HepG2 (cell line): ENCODE measurements at regions not wholly inside any gene's neighbourhood (a gene's known extent, or its start where the extent isn't known, plus 50 kb on each side); places are given as distances from the start of the nearest gene placed in this dataset.

ENCODE experiments used
- ATAC-seq: fragments of 200-7000 bp; cut with Tn5 transposase; 3 replicates; pipeline ENCODE4 v1.9.1; 2020; ENCODE audit warnings: mild to moderate bottlenecking, moderate library complexity
- BruUV-seq: library from RNA; stranded (reverse); fragments of 400-500 nt; replicated peaks from 2 replicates; lab custom pipeline; 2021; lab: Mats Ljungman, UMichigan
- CTCF ChIA-PET: fragments of 300-600 bp; formaldehyde crosslinking; extraction: SDS; loops from one replicate; lab custom pipeline; 2021; ENCODE audit warnings: low total read pairs, inconsistent platforms, low intra/inter-chr PET ratio; lab: Yijun Ruan, JAX
- POLR2A ChIA-PET: fragments of 350-600 bp; sonication (Branson Sonifier 250); formaldehyde crosslinking; loops from one replicate; lab custom pipeline; 2020; ENCODE audit warnings: antibody characterized with exemption, inconsistent platforms; lab: Yijun Ruan, JAX
- DNase-seq: peaks from one replicate; pipeline ENCODE4 v3.0.0-alpha.2; 2015; ENCODE audit warnings: low spot score
- FAIRE-seq: peaks from 3 replicates; lab custom pipeline; 2011; peaks lifted over from hg19 to GRCh38; lab: Jason Lieb, UNC
- H2AFZ ChIP-seq: one replicate; pipeline ENCODE4 v1.6.1; 2011; ENCODE audit warnings: low read length, inconsistent platforms
- H3K27ac ChIP-seq: fragments of 300-600 bp; 3 replicates; pipeline ENCODE4 v1.8.0; 2011; ENCODE audit warnings: mixed run types, mild to moderate bottlenecking, mixed read lengths, low read length, inconsistent platforms; ENCODE audit not compliant: insufficient read depth; ENCODE audit errors: extremely low read length
- H3K27me3 ChIP-seq, 2 experiments: fragments of 200-600 bp in 1 of 2; 2 replicates in 1 of 2; 3 replicates in 1 of 2; pipeline versions ENCODE4 v1.6.0 to v1.8.0; 2011; ENCODE audit warnings: low read length in 2 of 2, mild to moderate bottlenecking in 2 of 2, moderate library complexity in 2 of 2, inconsistent platforms in 1 of 2; ENCODE audit not compliant: insufficient read depth in 2 of 2, control insufficient read depth in 1 of 2
- H3K36me3 ChIP-seq, 2 experiments: fragments of 200-600 bp in 1 of 2; replicated peaks in 1 of 2; 2 replicates in 1 of 2; 3 replicates in 1 of 2; pipeline versions ENCODE4 v1.5.1 to v1.8.0; 2011; ENCODE audit warnings: low read length in 2 of 2, inconsistent platforms in 1 of 2; ENCODE audit not compliant: insufficient read depth in 2 of 2, control insufficient read depth in 1 of 2
- H3K4me1 ChIP-seq: 2 replicates; pipeline ENCODE4 v1.5.1; 2012; ENCODE audit warnings: low read length, inconsistent platforms; ENCODE audit not compliant: insufficient read depth
- H3K4me2 ChIP-seq: 2 replicates; pipeline ENCODE4 v1.6.0; 2011; ENCODE audit warnings: low read depth, low read length, inconsistent platforms
- H3K4me3 ChIP-seq, 3 experiments: fragments of 200-600 bp in 1 of 3; sonication (generic), shearing (Covaris generic) in 1 of 3; replicated peaks in 1 of 3; 2 replicates each; pipeline ENCODE4 v1.5.1; 2011 to 2016; ENCODE audit warnings: low read length in 3 of 3, inconsistent platforms in 2 of 3, low read depth in 2 of 3, mild to moderate bottlenecking in 2 of 3, control low read depth in 1 of 3, mixed read lengths in 1 of 3; ENCODE audit not compliant: insufficient read depth in 1 of 3
- H3K79me2 ChIP-seq: one replicate; pipeline ENCODE4 v1.6.1; 2011; ENCODE audit warnings: low read length, inconsistent platforms; ENCODE audit not compliant: insufficient read depth
- H3K9ac ChIP-seq: 2 replicates; pipeline ENCODE4 v1.6.0; 2011; ENCODE audit warnings: mild to moderate bottlenecking, low read depth, low read length, inconsistent platforms; ENCODE audit not compliant: insufficient read depth
- H3K9me3 ChIP-seq: 2 replicates; pipeline ENCODE4 v1.5.1; 2012; ENCODE audit warnings: mild to moderate bottlenecking, low read length
- H4K20me1 ChIP-seq: 2 replicates; pipeline ENCODE4 v1.6.0; 2011; ENCODE audit warnings: inconsistent platforms, mild to moderate bottlenecking, low read length, moderate library complexity; ENCODE audit not compliant: insufficient read depth
- ATF7 ChIP-seq, 2 experiments: fragments of 450-650 bp in 1 of 2; sonication (generic) in 1 of 2; formaldehyde crosslinking in 1 of 2; IDR thresholded peaks; 2 replicates each; pipeline versions ENCODE4 v1.4.0 to v1.6.1; 2016 to 2020; ENCODE audit warnings: antibody characterized with exemption in 1 of 2, mild to moderate bottlenecking in 1 of 2, missing genetic modification reagents in 1 of 2
- HES4 ChIP-seq: sonication (generic); formaldehyde crosslinking; IDR thresholded peaks from 2 replicates; pipeline ENCODE4 v1.9.0; 2021; ENCODE audit warnings: mild to moderate bottlenecking, missing genetic modification reagents, borderline replicate concordance
- HMG20A ChIP-seq: IDR thresholded peaks from 2 replicates; pipeline ENCODE4 v1.6.1; 2016; ENCODE audit warnings: borderline replicate concordance
- IRX3 ChIP-seq: sonication (generic); formaldehyde crosslinking; IDR thresholded peaks from 2 replicates; pipeline ENCODE4 v1.8.1; 2023; ENCODE audit warnings: mild to moderate bottlenecking, low read depth, missing genetic modification reagents, borderline replicate concordance
- MIER2 ChIP-seq: IDR thresholded peaks from 2 replicates; pipeline ENCODE4 v1.6.1; 2016; ENCODE audit warnings: missing biosample characterization, missing genetic modification reagents
- MYNN ChIP-seq: sonication (generic); formaldehyde crosslinking; IDR thresholded peaks from 2 replicates; pipeline ENCODE4 v1.4.0; 2020; ENCODE audit warnings: mild to moderate bottlenecking, low read depth, missing genetic modification reagents
- TRIM24 ChIP-seq: sonication (generic); formaldehyde crosslinking; IDR thresholded peaks from 2 replicates; pipeline ENCODE4 v1.8.0; 2022; ENCODE audit warnings: mild to moderate bottlenecking, missing genetic modification reagents
- ZNF205 ChIP-seq: IDR thresholded peaks from 2 replicates; pipeline ENCODE4 v1.6.1; 2018; ENCODE audit warnings: missing biosample characterization, missing genetic modification reagents
- ZNF549 ChIP-seq: sonication (generic); formaldehyde crosslinking; IDR thresholded peaks from 2 replicates; pipeline ENCODE4 v1.5.0; 2020; ENCODE audit warnings: missing genetic modification reagents
- ZNF75D ChIP-seq: sonication (generic); formaldehyde crosslinking; IDR thresholded peaks from 2 replicates; pipeline ENCODE4 v1.8.1; 2023; ENCODE audit warnings: missing genetic modification reagents, mild to moderate bottlenecking, borderline replicate concordance
- WGBS: methylation state at CpG from one replicate; pipeline ENCODE4 v1.1.6; 2017; ENCODE audit warnings: low lambda C conversion rate; 5-methylcytosine and 5-hydroxymethylcytosine counted together
- in situ Hi-C: cut with HindIII; loops from 2 replicates; pipeline ENCODE4 v1.10.0; 2017; ENCODE audit warnings: low pct_unique_long_range_greater_than_20kb; ENCODE audit not compliant: extremely low pct_ligation_motif_present
- intact Hi-C: fragments of 100-400 bp; cut with micrococcal nuclease; formaldehyde crosslinking; loops from one replicate; pipeline ENCODE4 v1.10.0; 2022; ENCODE audit not compliant: unreplicated experiment
- TF ChIP-seq, protein P1 (sequence below): sonication (generic); formaldehyde crosslinking; IDR thresholded peaks from 2 replicates; pipeline ENCODE4 v1.4.0; 2020; ENCODE audit warnings: low read depth, missing genetic modification reagents
- TF ChIP-seq, protein P2 (sequence below): sonication (generic); formaldehyde crosslinking; IDR thresholded peaks from 2 replicates; pipeline ENCODE4 v1.4.0; 2020; ENCODE audit warnings: missing genetic modification reagents

DNA sequence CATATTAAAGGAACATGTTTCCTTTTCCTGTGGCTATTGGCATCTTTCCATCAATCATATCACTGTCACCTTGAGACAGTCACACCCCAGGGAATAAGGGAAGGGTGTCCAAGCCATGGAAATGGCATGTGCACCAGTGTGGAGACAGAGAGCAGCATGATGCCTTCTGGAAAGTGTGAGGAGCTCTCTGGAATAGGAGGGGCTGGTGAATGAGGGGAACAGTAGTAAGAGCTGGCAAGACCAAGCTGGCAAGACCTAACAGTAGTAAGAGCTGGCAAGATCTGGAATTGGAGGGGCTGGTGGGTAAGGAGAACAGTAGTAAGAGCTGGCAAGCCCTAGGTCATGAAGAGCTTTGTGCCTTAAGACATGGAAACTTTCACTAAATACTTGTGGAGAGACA, 186.7 kb downstream of the C1orf94 start (continued):
- TF ChIP-seq, protein P1, sequence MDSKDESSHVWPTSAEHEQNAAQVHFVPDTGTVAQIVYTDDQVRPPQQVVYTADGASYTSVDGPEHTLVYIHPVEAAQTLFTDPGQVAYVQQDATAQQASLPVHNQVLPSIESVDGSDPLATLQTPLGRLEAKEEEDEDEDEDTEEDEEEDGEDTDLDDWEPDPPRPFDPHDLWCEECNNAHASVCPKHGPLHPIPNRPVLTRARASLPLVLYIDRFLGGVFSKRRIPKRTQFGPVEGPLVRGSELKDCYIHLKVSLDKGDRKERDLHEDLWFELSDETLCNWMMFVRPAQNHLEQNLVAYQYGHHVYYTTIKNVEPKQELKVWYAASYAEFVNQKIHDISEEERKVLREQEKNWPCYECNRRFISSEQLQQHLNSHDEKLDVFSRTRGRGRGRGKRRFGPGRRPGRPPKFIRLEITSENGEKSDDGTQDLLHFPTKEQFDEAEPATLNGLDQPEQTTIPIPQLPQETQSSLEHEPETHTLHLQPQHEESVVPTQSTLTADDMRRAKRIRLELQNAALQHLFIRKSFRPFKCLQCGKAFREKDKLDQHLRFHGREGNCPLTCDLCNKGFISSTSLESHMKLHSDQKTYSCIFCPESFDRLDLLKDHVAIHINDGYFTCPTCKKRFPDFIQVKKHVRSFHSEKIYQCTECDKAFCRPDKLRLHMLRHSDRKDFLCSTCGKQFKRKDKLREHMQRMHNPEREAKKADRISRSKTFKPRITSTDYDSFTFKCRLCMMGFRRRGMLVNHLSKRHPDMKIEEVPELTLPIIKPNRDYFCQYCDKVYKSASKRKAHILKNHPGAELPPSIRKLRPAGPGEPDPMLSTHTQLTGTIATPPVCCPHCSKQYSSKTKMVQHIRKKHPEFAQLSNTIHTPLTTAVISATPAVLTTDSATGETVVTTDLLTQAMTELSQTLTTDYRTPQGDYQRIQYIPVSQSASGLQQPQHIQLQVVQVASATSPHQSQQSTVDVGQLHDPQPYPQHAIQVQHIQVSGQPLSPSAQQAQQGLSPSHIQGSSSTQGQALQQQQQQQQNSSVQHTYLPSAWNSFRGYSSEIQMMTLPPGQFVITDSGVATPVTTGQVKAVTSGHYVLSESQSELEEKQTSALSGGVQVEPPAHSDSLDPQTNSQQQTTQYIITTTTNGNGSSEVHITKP (CRISPR knock-in tag), result no peak
- no peak for TF ChIP-seq MIER2 (CRISPR knock-in tag)
- TF ChIP-seq ATF7 (IDR thresholded peaks at IDR 0.05), result no peak
- TF ChIP-seq ATF7 (CRISPR knock-in tag; IDR thresholded peaks at IDR 0.05), result no peak
- TF ChIP-seq ZNF549 (CRISPR knock-in tag), result no peak
- TF ChIP-seq, protein P2, sequence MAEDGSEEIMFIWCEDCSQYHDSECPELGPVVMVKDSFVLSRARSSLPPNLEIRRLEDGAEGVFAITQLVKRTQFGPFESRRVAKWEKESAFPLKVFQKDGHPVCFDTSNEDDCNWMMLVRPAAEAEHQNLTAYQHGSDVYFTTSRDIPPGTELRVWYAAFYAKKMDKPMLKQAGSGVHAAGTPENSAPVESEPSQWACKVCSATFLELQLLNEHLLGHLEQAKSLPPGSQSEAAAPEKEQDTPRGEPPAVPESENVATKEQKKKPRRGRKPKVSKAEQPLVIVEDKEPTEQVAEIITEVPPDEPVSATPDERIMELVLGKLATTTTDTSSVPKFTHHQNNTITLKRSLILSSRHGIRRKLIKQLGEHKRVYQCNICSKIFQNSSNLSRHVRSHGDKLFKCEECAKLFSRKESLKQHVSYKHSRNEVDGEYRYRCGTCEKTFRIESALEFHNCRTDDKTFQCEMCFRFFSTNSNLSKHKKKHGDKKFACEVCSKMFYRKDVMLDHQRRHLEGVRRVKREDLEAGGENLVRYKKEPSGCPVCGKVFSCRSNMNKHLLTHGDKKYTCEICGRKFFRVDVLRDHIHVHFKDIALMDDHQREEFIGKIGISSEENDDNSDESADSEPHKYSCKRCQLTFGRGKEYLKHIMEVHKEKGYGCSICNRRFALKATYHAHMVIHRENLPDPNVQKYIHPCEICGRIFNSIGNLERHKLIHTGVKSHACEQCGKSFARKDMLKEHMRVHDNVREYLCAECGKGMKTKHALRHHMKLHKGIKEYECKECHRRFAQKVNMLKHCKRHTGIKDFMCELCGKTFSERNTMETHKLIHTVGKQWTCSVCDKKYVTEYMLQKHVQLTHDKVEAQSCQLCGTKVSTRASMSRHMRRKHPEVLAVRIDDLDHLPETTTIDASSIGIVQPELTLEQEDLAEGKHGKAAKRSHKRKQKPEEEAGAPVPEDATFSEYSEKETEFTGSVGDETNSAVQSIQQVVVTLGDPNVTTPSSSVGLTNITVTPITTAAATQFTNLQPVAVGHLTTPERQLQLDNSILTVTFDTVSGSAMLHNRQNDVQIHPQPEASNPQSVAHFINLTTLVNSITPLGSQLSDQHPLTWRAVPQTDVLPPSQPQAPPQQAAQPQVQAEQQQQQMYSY (CRISPR knock-in tag), result no peak

DNA sequence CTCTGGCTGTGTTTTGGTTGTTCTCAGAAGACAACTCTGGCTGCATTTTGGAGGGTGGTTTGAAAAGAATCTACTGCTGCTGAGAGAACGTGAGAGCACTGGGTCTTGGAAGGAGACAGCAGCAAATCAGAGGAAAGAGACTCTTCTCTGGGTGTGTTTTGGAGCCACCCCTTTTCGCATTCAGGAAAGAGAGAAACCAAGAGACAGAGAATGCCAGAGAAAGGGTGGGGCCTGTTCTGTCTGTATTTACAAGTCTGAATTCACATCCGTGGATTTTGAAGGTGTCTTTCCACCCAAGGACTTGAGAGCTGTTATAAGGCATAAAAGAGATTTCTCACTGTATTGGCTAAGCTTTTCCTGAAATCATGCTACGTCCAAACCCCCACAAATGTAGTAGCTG, 187.2 kb downstream of the C1orf94 start:
- ATAC-seq (no peak), DNase-seq (no peak), FAIRE-seq (no peak)
- CTCF ChIA-PET, result no interaction called here
- Histone ChIP-seq H3K9ac (no peak overlapping the region), H3K27ac (no peak overlapping the region), H2AFZ (no peak overlapping the region), H3K4me3 (no peak overlapping the region), H3K9me3 (no peaks in the 10 kb centered on the region), H3K36me3 (no peaks in the 10 kb centered on the region), H4K20me1 (no peaks in the 10 kb centered on the region), H3K27me3 (no peaks in the 10 kb centered on the region), H3K4me2 (no peak overlapping the region), H3K79me2 (no peaks in the 10 kb centered on the region), H3K4me1 (no peaks in the 10 kb centered on the region)
- POLR2A ChIA-PET, result no interaction called here
- in situ Hi-C loops, result no loop called here
- intact Hi-C loops, result no loop called here
- WGBS, result 2% methylated on average over 4 of the region's 4 CpGs
- BruUV-seq, result no TSS peak
- TF ChIP-seq HMG20A (CRISPR knock-in tag) (no peak), ZNF205 (CRISPR knock-in tag) (no peak), TRIM24 (CRISPR knock-in tag) (no peak), HES4 (CRISPR knock-in tag) (no peak), IRX3 (CRISPR knock-in tag) (no peak), ZNF75D (no peak), MYNN (CRISPR knock-in tag) (no peak)
